OCI-LY7 (cell line): ENCODE measurements at regions not wholly inside any gene's neighbourhood (a gene's known extent, or its start where the extent isn't known, plus 50 kb on each side); places are given as distances from the start of the nearest gene placed in this dataset.

Experiments used
- BruUV-seq: library from RNA; stranded (reverse); fragments of 400-500 nt; replicated peaks from 2 replicates; lab custom pipeline; 2021; lab: Mats Ljungman, UMichigan
- CTCF ChIA-PET: fragments of 300-600 bp; sonication (Branson Sonifier 250); formaldehyde crosslinking; loops from one replicate; lab custom pipeline; 2022; ENCODE audit warnings: antibody characterized with exemption; ENCODE audit not compliant: unreplicated experiment; lab: Charles Lee
- POLR2A ChIA-PET: fragments of 300-600 bp; sonication (Branson Sonifier 250); formaldehyde crosslinking; loops from one replicate; lab custom pipeline; 2022; ENCODE audit warnings: antibody characterized with exemption; lab: Charles Lee
- DNase-seq: peaks from one replicate; pipeline ENCODE4 v3.0.0-alpha.2; 2015; ENCODE audit warnings: low spot score
- H2AFZ ChIP-seq: fragments of 200-600 bp; sonication (generic), shearing (Covaris generic); 2 replicates; pipeline ENCODE4 v1.6.1; 2014; ENCODE audit warnings: mild to moderate bottlenecking, antibody characterized with exemption, low read length, moderate library complexity
- H3K27ac ChIP-seq: fragments of 200-600 bp; sonication (generic); 2 replicates; pipeline ENCODE4 v1.5.1; 2014; ENCODE audit warnings: mixed run types, low read depth, mild to moderate bottlenecking, moderate library complexity, low read length, inconsistent platforms; ENCODE audit not compliant: poor library complexity, severe bottlenecking
- H3K36me3 ChIP-seq: fragments of 200-600 bp; sonication (generic); 2 replicates; pipeline ENCODE4 v1.6.1; 2014; ENCODE audit warnings: mild to moderate bottlenecking, antibody characterized with exemption, low read length, moderate library complexity, mixed read lengths; ENCODE audit not compliant: insufficient read depth
- H3K4me1 ChIP-seq: fragments of 200-600 bp; sonication (generic); 2 replicates; pipeline ENCODE4 v1.5.1; 2014; ENCODE audit warnings: mild to moderate bottlenecking, low read length; ENCODE audit not compliant: insufficient read depth, poor library complexity, severe bottlenecking
- H3K4me2 ChIP-seq: fragments of 200-600 bp; sonication (generic); 2 replicates; pipeline ENCODE4 v1.6.1; 2014; ENCODE audit warnings: mild to moderate bottlenecking, low read length
- H3K4me3 ChIP-seq: fragments of 200-600 bp; sonication (generic); 2 replicates; pipeline ENCODE4 v1.5.1; 2014; ENCODE audit warnings: mild to moderate bottlenecking, low read depth, low read length; ENCODE audit not compliant: poor library complexity, severe bottlenecking
- H3K79me2 ChIP-seq: fragments of 200-600 bp; sonication (generic); 2 replicates; pipeline ENCODE4 v1.6.1; 2016; ENCODE audit warnings: low read depth, mild to moderate bottlenecking, low read length, moderate library complexity, mixed read lengths; ENCODE audit not compliant: insufficient read depth
- H3K9me2 ChIP-seq: fragments of 200-600 bp; sonication (generic); 2 replicates; pipeline ENCODE4 v1.6.1; 2016; ENCODE audit warnings: mild to moderate bottlenecking, low read length, mixed read lengths; ENCODE audit not compliant: insufficient read depth
- H3K9me3 ChIP-seq: fragments of 200-600 bp; sonication (generic); 2 replicates; pipeline ENCODE4 v1.6.1; 2014; ENCODE audit warnings: mild to moderate bottlenecking, mixed run types, low read length, mixed read lengths
- H4K20me1 ChIP-seq: fragments of 200-600 bp; sonication (generic); 2 replicates; pipeline ENCODE4 v1.6.1; 2014; ENCODE audit warnings: mild to moderate bottlenecking, antibody characterized with exemption, low read length, moderate library complexity, mixed read lengths; ENCODE audit not compliant: insufficient read depth
- EZH2phosphoT487 ChIP-seq: fragments of 200-600 bp; sonication (generic); IDR thresholded peaks from 2 replicates; pipeline ENCODE4 v1.6.1; 2018; ENCODE audit warnings: low read depth, borderline replicate concordance, mild to moderate bottlenecking, mixed run types, antibody characterized with exemption, low read length, moderate library complexity, mixed read lengths
- intact Hi-C: fragments of 100-400 bp; cut with micrococcal nuclease; formaldehyde crosslinking; loops from one replicate; pipeline ENCODE4 v1.10.0; 2022; ENCODE audit not compliant: unreplicated experiment
- TF ChIP-seq, protein P1 (sequence below): fragments of 200-600 bp; sonication (generic); conservative IDR thresholded peaks from 2 replicates; pipeline ENCODE4 v1.5.1; 2014; ENCODE audit warnings: mild to moderate bottlenecking, antibody characterized with exemption, low read length, moderate library complexity, mixed read lengths

DNA sequence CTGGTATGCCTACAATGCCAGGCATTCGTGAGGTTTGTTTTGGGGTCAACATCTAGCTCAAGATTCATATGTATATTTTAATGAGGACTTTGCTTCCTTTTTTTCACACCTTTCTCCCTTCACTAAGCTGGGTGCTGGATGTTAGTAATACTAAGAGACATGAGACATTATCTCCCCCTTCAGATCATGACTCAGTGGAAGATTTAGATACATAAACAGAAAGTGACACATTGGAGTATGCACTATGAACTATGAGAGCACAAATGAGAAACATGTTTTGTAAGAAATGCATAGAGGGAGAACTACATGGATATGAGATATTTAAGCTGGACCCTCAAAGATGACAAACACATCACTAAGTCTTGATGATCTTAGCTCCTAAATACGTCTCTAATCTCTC lies 286.3 kb downstream of the RPAP3 start:
- CTCF ChIA-PET = no interaction called here
- Histone ChIP-seq H3K9me3 (no peaks in the 10 kb centered on the region), H3K79me2 (no peaks in the 10 kb centered on the region), H3K9me2 (no peaks in the 10 kb centered on the region), H3K4me1 (no peaks in the 10 kb centered on the region), H3K4me3 (no peak overlapping the region), H3K27ac (no peak overlapping the region), H3K4me2 (no peak overlapping the region), H3K36me3 (no peaks in the 10 kb centered on the region), H2AFZ (no peak overlapping the region), H4K20me1 (no peaks in the 10 kb centered on the region)
- no peak for DNase-seq
- no TSS peak for BruUV-seq
- POLR2A ChIA-PET = interaction anchor here (1.2 kb wide), 1 partner anchor 17 kb away, joined by 7 read pairs; no protein-coding TSS in a partner anchor
- intact Hi-C loops = no loop called here
- TF ChIP-seq, protein P1, sequence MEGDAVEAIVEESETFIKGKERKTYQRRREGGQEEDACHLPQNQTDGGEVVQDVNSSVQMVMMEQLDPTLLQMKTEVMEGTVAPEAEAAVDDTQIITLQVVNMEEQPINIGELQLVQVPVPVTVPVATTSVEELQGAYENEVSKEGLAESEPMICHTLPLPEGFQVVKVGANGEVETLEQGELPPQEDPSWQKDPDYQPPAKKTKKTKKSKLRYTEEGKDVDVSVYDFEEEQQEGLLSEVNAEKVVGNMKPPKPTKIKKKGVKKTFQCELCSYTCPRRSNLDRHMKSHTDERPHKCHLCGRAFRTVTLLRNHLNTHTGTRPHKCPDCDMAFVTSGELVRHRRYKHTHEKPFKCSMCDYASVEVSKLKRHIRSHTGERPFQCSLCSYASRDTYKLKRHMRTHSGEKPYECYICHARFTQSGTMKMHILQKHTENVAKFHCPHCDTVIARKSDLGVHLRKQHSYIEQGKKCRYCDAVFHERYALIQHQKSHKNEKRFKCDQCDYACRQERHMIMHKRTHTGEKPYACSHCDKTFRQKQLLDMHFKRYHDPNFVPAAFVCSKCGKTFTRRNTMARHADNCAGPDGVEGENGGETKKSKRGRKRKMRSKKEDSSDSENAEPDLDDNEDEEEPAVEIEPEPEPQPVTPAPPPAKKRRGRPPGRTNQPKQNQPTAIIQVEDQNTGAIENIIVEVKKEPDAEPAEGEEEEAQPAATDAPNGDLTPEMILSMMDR = no peak
- no peak for TF ChIP-seq EZH2phosphoT487

DNA sequence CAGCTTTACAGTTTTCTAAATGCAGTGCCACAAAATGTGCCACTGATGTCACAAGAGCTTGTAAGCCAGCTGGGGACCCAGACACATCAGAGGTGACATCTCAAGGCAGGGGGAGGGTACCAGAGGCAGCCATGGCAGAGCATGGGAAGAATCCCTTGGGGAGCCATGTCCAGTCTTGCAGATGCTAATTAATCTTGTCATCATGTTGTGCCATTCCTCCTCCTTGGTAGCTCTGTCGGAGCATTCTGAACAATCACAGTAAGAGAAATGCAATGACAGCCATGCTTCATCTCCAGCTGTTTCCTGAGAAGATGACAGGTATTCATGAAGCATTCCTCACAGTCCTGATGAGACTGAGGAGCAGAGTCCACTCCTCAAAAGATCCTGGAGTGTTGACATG lies 287.9 kb downstream of the RPAP3 start:
- intact Hi-C loops = no loop called here
- Histone ChIP-seq H3K27ac (no peak overlapping the region), H3K4me1 (no peaks in the 10 kb centered on the region), H3K4me3 (no peak overlapping the region), H2AFZ (no peak overlapping the region), H3K79me2 (no peaks in the 10 kb centered on the region), H4K20me1 (no peaks in the 10 kb centered on the region), H3K4me2 (no peak overlapping the region), H3K9me3 (no peaks in the 10 kb centered on the region), H3K36me3 (no peaks in the 10 kb centered on the region), H3K9me2 (no peaks in the 10 kb centered on the region)
- DNase-seq = no peak
- BruUV-seq = no TSS peak
- TF ChIP-seq EZH2phosphoT487 = no peak
- TF ChIP-seq, protein P1 = no peak
- CTCF ChIA-PET = no interaction called here
- POLR2A ChIA-PET = interaction anchor here (0.5 to 0.9 kb wide), 2 partner anchors 298 to 384 kb away, joined by 3 to 4 read pairs; no protein-coding TSS in a partner anchor

DNA sequence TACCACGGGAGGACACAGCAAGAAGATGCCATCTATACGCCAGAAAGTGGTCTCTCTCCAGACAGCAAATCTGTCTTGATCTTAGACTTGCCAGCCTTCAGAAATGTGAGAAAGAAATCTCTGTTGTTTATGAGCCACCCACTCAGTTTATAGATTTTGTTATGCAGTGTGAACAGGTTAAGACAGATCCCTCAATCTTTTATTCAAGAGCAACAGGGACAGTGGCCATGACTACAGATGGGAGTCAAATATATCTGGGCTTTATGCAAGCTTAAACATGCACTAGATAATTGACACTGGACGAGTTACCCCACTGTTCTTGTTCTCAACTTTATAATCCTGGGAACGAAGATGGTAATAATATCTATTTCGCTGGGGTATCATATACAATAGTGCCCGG lies 288.7 kb downstream of the RPAP3 start:
- no peak for TF ChIP-seq EZH2phosphoT487
- TF ChIP-seq, protein P1 = no peak
- intact Hi-C loops = no loop called here
- Histone ChIP-seq H3K27ac (no peak overlapping the region), H3K4me3 (no peak overlapping the region), H3K4me2 (no peak overlapping the region), H3K9me2 (no peaks in the 10 kb centered on the region), H3K9me3 (no peaks in the 10 kb centered on the region), H3K79me2 (no peaks in the 10 kb centered on the region), H2AFZ (no peak overlapping the region), H3K36me3 (no peaks in the 10 kb centered on the region), H3K4me1 (no peaks in the 10 kb centered on the region), H4K20me1 (no peaks in the 10 kb centered on the region)
- POLR2A ChIA-PET = no interaction called here
- no TSS peak for BruUV-seq
- CTCF ChIA-PET = no interaction called here
- DNase-seq = no peak
